ENCODE measurements at regions not wholly inside any gene's neighbourhood (a gene's known extent, or its start where the extent isn't known, plus 50 kb on each side); places are given as distances from the start of the nearest gene placed in this dataset.
"Not testable (repeated sequence)": the region's sequence is repeated elsewhere in the genome, so short reads cannot be mapped to it uniquely, and the experiment has no call there.

DNA sequence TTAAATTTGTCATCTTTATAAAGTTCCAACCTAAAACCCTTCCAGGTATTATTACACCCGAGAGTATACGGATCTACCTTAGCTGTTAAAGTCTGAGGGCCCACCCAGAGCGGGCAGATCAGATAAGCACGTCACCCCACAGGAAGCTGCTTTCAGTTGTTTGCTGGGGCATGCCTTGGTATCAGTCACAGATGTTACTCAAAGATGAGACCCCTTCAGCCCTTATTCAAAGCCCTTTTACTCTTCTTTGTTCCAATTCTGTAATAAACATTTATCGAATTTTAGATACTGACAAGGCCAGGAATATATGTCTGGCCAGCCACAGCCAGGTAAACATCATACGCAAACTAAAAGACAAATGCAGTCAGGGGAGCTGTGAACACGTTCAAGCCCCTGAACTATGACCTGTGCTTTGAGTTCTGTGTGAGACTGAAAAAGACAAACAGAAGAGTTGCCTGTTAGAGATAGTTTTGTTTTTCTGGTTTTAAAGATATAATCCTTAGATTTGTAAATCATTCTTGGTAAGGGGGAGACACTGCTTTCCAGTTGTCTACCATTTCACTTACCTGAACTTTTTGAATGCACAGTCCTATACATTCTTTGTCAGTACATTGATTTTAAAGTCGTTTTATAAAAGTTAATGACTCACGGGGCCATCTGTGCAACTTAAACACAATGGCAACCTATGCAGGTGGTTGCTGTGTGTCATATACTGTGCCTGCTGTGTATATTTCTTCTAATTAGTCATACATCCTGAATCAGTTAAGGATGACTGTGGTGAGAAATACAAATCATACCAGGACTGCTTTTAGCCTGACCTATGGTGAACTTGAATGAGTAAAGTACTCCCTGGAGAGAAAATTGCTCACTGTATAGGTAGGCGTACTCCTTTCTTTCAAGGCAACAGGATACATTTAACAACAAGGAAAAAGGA, 100.5 kb upstream of the ITPRID2 start:
- DNase-seq (ENCODE audit: low read depth) = no peak

DNA sequence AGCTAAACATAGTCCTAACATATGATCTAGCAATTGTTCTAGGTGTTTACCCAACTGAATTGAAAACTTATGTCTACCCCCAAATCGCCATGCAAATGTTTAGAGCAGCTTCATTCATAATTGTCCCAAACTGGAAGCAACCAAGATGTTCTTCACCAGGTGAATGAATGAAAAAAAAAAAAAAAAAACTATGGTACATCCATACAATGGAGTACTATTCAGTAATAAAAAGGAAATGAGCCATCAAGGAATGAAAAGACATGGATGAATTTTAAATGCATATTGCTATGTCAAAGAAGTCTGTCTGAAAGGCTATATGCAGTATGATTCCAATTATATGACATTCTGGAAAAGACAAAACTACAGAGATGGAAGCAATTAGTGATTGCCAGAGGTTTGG, 98.6 kb upstream of the ITPRID2 start:
- DNase-seq (ENCODE audit: low read depth) = no peak

DNA sequence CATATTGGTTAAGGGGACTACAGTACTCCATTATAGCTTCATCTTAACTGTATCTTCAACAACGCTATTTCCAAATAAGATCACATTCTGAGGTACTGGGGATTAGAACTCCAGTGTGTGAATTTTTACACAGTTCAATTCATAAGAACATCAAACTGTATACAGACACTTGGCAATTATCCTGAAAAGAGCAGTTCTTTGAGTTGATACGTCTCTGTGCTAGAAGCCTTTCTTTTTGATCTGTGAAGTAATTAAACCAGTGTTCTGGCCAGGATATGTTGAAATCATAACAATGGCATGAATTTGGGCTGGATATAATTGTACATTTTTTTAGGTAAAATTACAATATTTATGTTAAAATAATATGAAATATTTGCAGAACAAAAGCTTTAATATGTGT, 93.5 kb upstream of the ITPRID2 start:
- no peak for DNase-seq (ENCODE audit: low read depth)

DNA sequence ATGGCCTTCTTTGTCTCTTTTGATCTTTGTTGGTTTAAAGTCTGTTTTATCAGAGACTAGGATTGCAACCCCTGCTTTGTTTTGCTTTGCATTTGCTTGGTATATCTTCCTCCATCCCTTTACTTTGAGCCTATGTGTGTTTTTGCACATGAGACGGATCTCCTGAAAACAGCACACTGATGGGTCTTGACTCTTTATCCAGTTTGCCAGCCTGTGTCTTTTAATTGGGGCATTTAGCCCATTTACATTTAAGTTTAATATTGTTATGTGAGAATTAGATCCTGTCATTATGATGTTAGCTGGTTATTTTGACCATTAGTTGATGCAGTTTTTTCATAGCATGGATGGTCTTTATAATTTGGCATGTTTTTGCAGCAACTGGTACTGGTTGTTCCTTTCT, 89.2 kb upstream of the ITPRID2 start:
- not testable (repeated sequence) for DNase-seq (ENCODE audit: low read depth)

DNA sequence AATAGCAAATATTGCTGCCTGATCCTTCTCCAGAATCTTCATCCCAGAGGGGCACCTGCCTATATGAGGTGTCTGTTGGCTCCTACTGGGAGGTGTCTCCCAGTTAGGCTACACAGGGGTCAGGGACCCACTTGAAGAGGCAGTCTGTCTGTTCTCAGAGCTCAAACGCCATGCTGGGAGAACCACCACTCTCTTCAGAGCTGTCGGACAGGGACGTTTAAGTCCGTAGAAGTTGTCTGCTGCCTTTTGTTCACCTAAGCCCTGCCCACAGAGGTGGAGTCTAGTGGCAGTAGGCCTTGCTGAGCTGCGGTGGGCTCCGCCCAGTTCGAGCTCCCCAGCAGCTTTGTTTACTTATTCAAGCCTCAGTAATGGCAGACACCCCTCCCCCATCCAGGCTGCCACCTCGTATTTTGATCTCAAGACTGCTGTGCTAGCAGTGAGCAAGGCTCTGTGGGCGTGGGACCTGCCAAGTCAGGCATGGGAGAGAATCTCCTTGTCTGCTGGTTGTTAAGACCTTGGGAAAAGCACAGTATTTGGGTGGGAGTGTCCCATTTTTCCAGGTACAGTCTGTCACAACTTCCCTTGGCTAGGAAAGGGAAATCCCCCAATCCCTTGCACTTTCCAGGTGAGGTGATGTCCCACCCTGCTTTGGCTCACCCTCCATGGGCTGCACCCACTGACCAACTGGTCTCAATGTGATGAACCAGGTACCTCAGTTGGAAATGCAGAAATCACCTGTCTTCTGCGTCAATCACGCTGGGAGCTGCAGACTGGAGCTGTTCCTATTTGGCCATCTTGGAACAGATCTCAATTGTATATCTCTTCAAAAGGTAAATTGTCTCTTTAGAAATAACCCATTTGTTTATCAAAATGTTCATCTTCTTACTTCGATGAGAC, 87.4 kb upstream of the ITPRID2 start:
- not testable (repeated sequence) for DNase-seq (ENCODE audit: low read depth)

DNA sequence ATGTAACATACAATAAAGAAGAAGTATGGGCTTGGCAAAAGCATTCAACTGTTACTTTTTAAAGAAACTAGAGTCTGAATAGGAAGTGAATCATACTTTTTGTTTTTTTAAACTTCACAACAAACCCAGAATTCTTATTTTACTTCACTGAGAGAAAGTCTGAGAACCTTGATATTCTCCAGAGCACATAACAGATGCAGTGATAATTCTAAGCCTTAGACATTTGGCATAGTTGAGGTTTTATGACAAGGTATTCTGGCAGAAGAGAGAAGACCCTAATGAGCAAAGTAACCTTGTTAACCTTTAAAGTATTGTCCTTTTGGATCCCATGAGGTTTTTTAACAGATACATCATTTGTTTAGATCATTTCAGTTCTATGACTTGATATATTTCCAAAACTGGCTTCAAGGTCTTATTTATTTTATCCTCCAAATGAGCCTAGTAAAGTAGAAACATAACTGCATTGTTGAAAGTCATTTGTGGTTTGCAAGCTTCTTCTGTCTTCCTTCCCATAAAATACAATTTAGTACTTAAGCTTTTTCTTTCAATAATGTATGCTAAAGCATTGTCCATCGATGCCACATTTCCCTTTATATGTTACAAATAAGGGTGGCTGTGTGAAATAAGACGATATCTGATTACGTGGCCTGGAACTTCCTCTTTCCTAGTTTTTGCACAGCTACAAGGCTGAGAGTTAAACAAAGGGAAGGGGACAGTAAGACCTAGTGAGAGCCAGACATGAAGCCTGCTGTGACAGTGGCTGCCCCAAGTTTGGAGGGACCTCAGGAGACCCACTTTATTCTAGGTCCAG, 86.1 kb upstream of the ITPRID2 start:
- DNase-seq (ENCODE audit: low read depth) = no peak

DNA sequence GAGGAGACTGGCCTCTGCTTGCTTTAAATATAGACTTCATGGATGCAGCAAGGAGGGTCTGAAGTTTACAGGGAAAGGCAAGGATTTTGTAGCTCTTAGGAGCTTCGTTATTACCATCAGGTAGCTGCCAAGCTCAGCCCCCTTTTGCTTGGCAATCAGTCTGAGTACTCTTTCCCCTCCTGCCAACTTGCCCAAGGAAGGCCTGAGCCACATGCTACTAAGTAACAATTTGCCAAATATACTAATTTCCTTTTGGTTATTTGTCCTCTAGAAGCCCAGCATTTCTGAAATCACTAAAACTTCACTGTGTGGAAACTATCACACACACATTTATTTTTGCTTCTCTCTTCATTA, 85.5 kb upstream of the ITPRID2 start:
- no peak for DNase-seq (ENCODE audit: low read depth)

DNA sequence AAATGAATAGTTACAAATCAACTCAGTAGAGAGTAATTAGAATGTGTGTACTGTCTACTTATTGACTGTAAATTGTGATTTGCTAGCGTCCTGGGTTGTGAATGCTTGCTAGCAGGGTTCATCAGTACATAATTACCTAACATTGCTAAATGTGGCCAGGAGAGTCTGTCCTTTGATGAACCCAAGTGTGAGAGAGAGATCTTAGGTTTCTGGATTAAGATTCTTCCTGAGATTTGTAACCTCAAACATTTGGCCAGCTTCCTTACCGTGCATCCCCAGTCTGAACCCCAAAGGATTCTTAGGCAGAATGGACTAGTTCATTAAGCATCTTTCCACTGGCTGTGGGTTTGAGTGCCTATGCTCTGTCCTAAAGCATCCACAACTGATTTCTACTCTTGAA, 84.0 kb upstream of the ITPRID2 start:
- no peak for DNase-seq (ENCODE audit: low read depth)

DNA sequence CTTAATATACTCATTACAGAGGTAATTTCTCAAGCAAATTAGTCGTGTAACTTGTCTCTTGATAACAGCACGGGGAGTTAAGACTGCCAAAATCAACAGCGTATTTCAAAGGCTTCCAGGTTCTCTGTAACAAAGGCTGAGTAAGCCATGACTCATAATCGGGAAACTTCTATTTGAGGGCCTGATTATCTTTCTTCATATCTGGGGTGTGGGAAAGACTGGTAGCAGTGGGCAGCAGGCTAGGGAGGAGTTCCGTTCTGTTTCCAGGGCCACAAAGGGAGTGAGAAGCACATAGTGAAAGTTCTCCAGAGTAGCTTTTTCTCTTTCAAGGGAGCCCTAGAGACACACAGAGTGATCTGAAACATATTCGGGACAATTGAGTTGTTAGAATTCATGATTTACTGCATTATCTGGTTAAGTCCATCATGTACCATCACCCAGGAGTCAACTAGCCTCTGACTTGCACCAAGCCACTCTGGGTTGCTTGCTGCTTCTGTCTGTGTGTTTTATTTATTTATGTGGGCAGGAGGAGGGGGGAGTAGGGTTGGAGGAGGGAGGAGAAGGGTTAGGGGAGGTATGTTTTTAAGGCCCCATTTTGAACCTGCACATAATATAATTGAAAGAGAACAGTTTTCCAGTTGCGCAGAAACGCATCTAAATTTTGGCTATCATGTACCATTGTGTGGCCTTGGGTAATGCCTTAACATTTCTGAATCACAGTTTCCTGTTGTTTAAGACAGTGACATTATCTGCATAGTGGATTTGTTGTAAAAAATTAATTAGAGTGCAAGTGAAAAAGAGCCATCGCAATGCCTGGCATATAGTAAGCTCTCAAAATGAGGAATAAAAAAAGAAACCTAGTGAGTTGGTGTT, 80.5 kb upstream of the ITPRID2 start:
- DNase-seq (ENCODE audit: low read depth) = no peak

DNA sequence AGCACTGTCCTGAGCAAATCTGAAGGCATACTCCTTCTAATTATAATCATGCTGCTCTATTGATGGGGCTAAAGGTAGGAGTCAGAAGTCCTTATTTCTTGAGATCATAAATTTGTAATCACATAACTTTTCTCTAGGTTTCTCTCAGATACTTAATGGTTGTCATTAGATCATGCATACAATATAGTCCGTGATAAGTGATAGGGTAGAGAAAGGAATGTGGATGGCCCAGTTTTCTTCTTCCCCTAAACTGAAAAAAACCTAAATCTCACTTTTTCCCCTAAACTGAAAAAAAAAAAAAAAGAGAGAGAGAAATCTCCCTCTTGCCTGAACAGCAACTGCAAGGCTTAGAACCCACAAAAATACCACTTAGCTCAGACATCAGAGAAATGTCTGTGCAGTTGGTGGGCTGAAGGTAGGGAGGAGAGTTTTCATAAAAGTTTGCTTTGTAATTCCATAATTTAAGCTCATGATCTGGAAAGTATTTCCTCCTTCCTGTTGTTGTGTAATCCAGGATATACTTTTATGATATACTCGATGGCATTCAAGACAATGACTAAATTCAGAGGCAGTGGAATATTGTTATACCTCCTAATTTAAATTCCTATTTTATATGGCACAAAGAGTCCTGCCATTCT, 79.3 kb upstream of the ITPRID2 start:
- no peak for DNase-seq (ENCODE audit: low read depth)

DNA sequence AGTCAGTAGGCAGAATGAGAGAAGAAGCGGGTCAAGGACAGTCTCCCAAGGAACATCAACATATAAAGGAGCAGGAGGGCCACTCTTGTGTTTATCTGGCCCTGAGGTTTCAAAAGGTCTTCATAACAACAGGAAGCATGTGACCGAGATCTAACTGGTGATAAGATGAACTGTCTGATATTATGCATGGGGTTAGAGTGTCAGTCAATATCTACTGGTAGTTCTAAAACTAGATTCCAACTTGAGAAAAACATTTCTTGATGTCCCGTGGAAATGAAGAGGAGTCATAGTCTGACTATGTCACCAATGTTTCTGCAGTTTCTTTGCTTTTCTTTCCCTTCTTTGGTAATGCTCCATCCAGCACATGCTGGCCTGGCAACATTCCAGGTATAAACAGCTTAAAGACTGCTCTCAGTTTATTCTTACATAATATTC, 77.5 kb upstream of the ITPRID2 start:
- DNase-seq (ENCODE audit: low read depth) = no peak

DNA sequence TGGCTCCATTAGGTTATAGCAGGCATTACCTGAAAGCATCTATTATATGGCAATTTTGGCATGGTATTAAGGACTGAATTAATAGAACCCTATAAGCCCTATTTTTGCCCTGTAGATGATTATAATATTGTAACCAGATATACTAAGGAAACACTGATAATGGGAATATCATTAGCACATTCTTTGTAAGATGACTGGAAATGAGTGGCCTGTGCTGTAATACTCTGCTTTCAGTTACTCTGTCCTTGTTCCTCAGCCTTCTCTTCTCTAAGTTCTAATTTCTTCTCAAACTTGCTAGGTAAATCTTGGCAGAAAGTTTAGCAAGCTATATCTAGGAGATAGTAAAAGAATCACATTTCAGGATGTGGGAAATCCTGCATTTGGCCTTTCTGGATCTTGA, 74.0 kb upstream of the ITPRID2 start:
- no peak for DNase-seq (ENCODE audit: low read depth)

DNA sequence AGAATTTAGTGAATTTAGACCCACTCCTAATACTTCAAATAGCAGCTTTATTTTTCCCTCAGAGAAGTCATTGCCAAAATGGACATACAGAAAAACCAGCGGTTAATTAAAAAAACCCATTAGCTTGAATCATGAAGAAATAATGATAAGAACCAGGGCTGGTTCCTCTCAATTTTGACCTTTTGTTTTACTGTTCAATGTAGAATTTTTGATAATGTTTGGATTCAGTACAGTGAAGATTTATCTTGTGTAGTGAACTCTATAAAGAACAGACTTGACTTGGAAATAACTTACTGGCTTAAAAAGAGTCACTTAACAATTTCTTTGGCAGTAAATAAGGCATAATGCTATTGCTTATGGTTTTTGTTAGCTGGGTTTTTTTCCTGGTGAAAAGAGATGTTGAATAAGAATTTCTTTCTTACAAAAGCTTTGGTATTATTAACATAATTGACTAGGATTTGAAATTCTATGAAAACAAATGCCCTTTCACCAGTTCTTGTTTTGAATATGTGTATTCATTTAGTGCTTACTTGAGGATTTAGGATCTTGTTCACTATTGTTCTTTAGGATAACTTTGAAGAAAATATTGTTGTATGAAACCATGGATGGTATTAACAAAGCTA, 73.4 kb upstream of the ITPRID2 start:
- DNase-seq (ENCODE audit: low read depth) = no peak

DNA sequence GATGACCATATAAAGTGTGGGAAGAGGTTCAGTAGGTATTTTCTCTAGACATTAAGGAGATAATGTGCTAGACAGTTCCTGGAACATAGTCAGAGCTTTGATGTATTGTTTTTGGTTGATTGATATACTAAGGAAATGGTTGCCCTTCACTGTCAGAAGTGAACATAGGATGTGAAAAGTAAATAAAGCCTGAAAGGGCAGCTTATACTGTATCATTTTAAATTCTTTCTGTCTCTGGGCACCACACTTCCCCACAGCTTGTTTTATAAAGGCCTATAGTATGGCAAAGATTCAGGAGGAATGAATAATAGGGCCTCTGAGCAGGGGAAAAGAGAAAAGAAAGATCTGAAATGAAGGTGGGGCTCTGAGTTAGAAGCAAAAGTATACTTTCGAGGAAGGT, 72.7 kb upstream of the ITPRID2 start:
- no peak for DNase-seq (ENCODE audit: low read depth)

DNA sequence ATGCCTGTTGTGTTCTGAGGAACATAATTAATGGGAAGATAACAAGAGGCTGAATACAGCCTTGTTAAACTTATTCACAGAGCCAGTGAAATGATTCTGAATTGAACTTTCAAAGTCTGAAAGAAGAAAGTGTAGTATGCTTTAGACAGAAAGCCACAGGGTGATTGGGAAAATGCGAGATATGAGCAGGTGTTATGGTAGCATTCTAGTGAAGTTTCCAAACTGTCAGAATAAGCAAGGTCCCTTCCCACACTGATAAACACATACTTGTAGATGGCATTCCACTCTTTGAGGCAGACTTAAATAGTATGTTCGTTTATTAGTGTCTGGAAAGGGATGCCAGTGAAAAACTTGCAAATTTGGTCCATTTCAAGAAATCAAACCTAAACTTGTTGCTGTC, 70.5 kb upstream of the ITPRID2 start:
- DNase-seq (ENCODE audit: low read depth) = no peak

DNA sequence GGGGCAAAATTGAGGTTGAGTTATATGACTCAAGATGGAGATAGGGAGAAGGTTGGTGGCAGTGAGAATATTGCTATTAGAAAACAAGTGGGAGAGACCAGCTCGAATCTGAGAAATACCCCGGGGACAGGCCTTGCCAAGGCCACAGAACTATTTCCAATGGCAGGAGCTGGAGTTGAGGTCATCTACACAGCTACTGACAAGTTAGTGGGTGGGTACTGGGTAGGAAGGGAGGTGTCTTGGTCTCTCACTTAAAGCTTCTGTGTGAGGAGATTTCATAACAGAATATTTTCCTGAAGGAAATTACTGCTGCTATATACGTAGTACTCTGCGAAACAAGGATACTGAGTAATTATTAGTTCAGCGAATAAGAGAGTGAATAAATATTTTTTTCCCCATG, 69.4 kb upstream of the ITPRID2 start:
- DNase-seq (ENCODE audit: low read depth) = no peak

DNA sequence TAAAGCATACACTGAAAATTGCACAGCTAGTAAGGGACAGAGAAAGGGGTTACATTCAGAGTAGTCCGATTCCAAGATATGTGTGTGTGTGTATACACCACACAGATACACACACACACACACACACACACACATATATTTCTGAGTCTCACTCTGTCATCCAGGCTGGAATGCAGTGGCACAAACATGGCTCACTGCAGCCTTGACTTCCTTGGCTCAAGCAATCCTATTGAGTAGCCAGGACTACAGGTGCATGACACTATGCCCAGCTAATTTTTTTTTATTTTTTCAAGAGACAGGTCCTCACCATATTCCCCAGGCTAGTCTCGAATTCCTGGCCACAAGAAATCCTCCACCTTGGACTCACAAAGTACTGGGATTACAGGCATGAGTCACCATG, 68.1 kb upstream of the ITPRID2 start:
- no peak for DNase-seq (ENCODE audit: low read depth)

DNA sequence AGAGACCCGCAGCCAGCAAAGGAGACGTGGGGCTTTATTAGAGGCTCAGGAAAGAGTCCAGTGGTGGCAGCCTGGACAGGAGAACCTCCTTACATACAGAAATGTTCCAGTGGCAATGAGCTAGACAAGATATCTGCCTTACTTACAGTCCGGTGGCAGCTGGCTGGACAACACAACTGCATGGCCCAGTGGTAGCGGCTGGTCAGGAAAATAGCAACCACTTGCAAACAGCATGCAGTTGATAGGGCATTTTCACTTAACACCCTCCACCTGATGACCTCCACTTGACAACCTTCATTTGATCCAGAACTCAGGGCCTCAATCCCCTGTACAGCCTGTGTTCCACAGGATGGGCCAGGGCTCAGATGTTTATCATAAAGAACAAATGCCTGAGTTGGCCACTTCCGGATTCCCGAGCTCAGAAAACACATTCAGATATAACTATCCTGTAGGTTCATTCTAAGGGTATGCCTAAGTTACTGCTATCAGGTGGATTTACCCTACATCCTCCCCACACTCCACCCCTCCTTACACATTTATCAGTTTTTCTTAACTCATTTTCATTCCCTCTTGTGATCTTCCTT, 63.3 kb upstream of the ITPRID2 start:
- no peak for DNase-seq (ENCODE audit: low read depth)

DNA sequence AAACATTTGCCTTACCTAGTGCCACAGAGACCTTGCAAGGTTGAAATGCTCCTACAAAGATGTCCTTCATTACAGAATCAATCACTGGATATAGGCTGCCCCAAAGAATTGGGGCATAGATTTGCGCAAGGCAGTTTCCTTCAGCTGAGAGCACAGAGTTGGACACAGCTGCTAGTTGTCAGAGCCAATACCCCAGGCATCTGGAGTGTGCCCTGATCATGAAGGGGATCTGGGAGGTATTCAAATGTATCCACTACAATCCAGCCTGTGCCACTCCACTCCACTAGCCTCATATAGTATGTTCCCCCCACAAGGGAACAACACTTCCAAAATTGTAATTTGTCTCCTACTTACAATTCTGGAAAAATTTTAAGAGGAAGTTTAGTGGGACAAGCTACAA, 62.3 kb upstream of the ITPRID2 start:
- DNase-seq (ENCODE audit: low read depth) = no peak

DNA sequence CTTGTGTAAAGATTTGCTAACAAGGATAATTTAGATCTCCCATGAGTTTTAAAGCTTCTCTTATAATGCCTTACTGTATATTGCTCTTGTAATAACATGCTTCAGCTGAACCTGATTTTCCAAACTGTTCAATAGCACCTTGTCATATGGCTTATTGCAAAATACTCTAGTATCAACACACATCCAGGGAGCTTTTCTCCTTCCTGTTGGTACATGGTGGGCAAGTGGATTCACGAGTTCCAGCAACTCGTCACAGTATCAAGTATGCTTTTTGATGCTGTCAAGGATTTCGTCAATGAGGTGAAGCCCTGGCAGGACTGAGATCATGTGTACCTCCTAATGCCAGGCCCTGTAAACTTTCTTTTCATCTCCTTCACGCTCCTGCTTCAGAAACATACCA, 59.5 kb upstream of the ITPRID2 start:
- DNase-seq (ENCODE audit: low read depth) = no peak

Measured in T follicular helper cell (primary cell).